HEK293 (cell line): ENCODE measurements at regions not wholly inside any gene's neighbourhood (a gene's known extent, or its start where the extent isn't known, plus 50 kb on each side); places are given as distances from the start of the nearest gene placed in this dataset.

Source experiments
- CTCF ChIA-PET: fragments of 350-600 bp; formaldehyde crosslinking; extraction: SDS; loops from one replicate; lab custom pipeline; 2021; ENCODE audit warnings: antibody characterized with exemption; lab: Yijun Ruan, JAX
- POLR2A ChIA-PET: fragments of 300-600 bp; formaldehyde crosslinking; extraction: SDS; loops from one replicate; lab custom pipeline; 2020; ENCODE audit warnings: antibody characterized with exemption, inconsistent platforms; lab: Yijun Ruan, JAX
- H3K27ac ChIP-seq: fragments of 200-500 bp; sonication (Bioruptor generic); 2 replicates; pipeline ENCODE4 v1.5.1; 2014; ENCODE audit warnings: low read depth, low read length, control low read depth, inconsistent platforms; ENCODE audit errors: extremely low read depth
- H3K36me3 ChIP-seq, 2 experiments: fragments of 200-500 bp in 1 of 2; sonication (Bioruptor generic) in 1 of 2; 1 replicate in 1 of 2; 2 replicates in 1 of 2; pipeline ENCODE4 v1.5.1; 2014 to 2017; ENCODE audit warnings: inconsistent platforms in 2 of 2, low read length in 2 of 2; ENCODE audit not compliant: control insufficient read depth in 2 of 2, insufficient read depth in 1 of 2
- H3K4me1 ChIP-seq: fragments of 200-500 bp; sonication (Bioruptor generic); 2 replicates; pipeline ENCODE4 v1.5.1; 2014; ENCODE audit warnings: mild to moderate bottlenecking, low read length, inconsistent platforms; ENCODE audit not compliant: control insufficient read depth, insufficient read depth
- H3K4me3 ChIP-seq: 2 replicates; pipeline ENCODE4 v1.5.1; 2011; ENCODE audit warnings: low read depth, mild to moderate bottlenecking, control low read depth, low read length, moderate library complexity
- H3K9me3 ChIP-seq: fragments of 200-500 bp; sonication (Bioruptor generic); 2 replicates; pipeline ENCODE4 v1.5.1; 2014; ENCODE audit warnings: low read depth, low read length, inconsistent platforms; ENCODE audit not compliant: control insufficient read depth, insufficient read depth
- AEBP2 ChIP-seq: fragments of 450-650 bp; formaldehyde crosslinking; IDR thresholded peaks from 2 replicates; pipeline ENCODE4 v1.5.1; 2016; ENCODE audit warnings: missing biosample characterization, missing genetic modification characterization, borderline replicate concordance
- KLF8 ChIP-seq: fragments of 450-650 bp; formaldehyde crosslinking; IDR thresholded peaks from 2 replicates; pipeline ENCODE4 v1.5.1; 2016; ENCODE audit warnings: missing biosample characterization, missing genetic modification characterization
- MEIS1 ChIP-seq: sonication (generic); formaldehyde crosslinking; IDR thresholded peaks from 2 replicates; pipeline ENCODE4 v1.8.1; 2022; ENCODE audit warnings: missing genetic modification reagents, mild to moderate bottlenecking, borderline replicate concordance
- OSR2 ChIP-seq: fragments of 450-650 bp; formaldehyde crosslinking; IDR thresholded peaks from 2 replicates; pipeline ENCODE4 v1.5.1; 2016; ENCODE audit warnings: missing biosample characterization, missing genetic modification characterization
- TSHZ1 ChIP-seq: fragments of 450-650 bp; formaldehyde crosslinking; IDR thresholded peaks from 2 replicates; pipeline ENCODE4 v1.5.1; 2016; ENCODE audit warnings: missing biosample characterization, missing genetic modification characterization, borderline replicate concordance
- ZFP3 ChIP-seq: fragments of 450-650 bp; formaldehyde crosslinking; IDR thresholded peaks from 2 replicates; pipeline ENCODE4 v1.5.1; 2016; ENCODE audit warnings: low read depth, missing biosample characterization, missing genetic modification characterization
- ZNF132 ChIP-seq: fragments of 450-650 bp; formaldehyde crosslinking; IDR thresholded peaks from 2 replicates; pipeline ENCODE4 v1.5.1; 2017; ENCODE audit warnings: missing biosample characterization, missing genetic modification characterization, borderline replicate concordance
- ZNF155 ChIP-seq: fragments of 450-650 bp; formaldehyde crosslinking; IDR thresholded peaks from 2 replicates; pipeline ENCODE4 v1.5.1; 2016; ENCODE audit warnings: missing biosample characterization, missing genetic modification characterization
- ZNF248 ChIP-seq: fragments of 450-650 bp; formaldehyde crosslinking; IDR thresholded peaks from 2 replicates; pipeline ENCODE4 v1.5.1; 2017; ENCODE audit warnings: missing biosample characterization, missing genetic modification characterization
- ZNF280C ChIP-seq: fragments of 450-650 bp; formaldehyde crosslinking; IDR thresholded peaks from 2 replicates; pipeline ENCODE4 v1.5.1; 2016; ENCODE audit warnings: missing biosample characterization, missing genetic modification characterization
- ZNF280D ChIP-seq: fragments of 450-650 bp; formaldehyde crosslinking; IDR thresholded peaks from 2 replicates; pipeline ENCODE4 v1.5.1; 2016; ENCODE audit warnings: missing biosample characterization, missing genetic modification characterization
- ZNF324 ChIP-seq: fragments of 450-650 bp; formaldehyde crosslinking; IDR thresholded peaks from 2 replicates; pipeline ENCODE4 v1.5.1; 2016; ENCODE audit warnings: missing biosample characterization, missing genetic modification characterization
- ZNF473 ChIP-seq: fragments of 450-650 bp; formaldehyde crosslinking; IDR thresholded peaks from 2 replicates; pipeline ENCODE4 v1.5.1; 2017; ENCODE audit warnings: missing biosample characterization, missing genetic modification characterization
- ZNF48 ChIP-seq: fragments of 450-650 bp; formaldehyde crosslinking; IDR thresholded peaks from 2 replicates; pipeline ENCODE4 v1.5.1; 2016; ENCODE audit warnings: missing biosample characterization, missing genetic modification characterization
- ZNF521 ChIP-seq: fragments of 450-650 bp; formaldehyde crosslinking; IDR thresholded peaks from 2 replicates; pipeline ENCODE4 v1.5.1; 2017; ENCODE audit warnings: missing biosample characterization, mild to moderate bottlenecking, missing genetic modification characterization
- ZNF621 ChIP-seq: fragments of 450-650 bp; formaldehyde crosslinking; IDR thresholded peaks from 2 replicates; pipeline ENCODE4 v1.5.1; 2017; ENCODE audit warnings: missing biosample characterization, missing genetic modification characterization
- ZNF660 ChIP-seq: fragments of 450-650 bp; IDR thresholded peaks from 2 replicates; pipeline ENCODE4 v1.5.1; 2018; ENCODE audit warnings: missing biosample characterization, mild to moderate bottlenecking, missing genetic modification characterization
- ZNF747 ChIP-seq: fragments of 450-650 bp; formaldehyde crosslinking; IDR thresholded peaks from 2 replicates; pipeline ENCODE4 v1.5.1; 2016; ENCODE audit warnings: missing biosample characterization, missing genetic modification characterization
- ZNF791 ChIP-seq: fragments of 450-650 bp; formaldehyde crosslinking; IDR thresholded peaks from 2 replicates; pipeline ENCODE4 v1.5.1; 2016; ENCODE audit warnings: missing biosample characterization, missing genetic modification characterization
- ZSCAN16 ChIP-seq: fragments of 450-650 bp; formaldehyde crosslinking; IDR thresholded peaks from 2 replicates; pipeline ENCODE4 v1.5.1; 2016; ENCODE audit warnings: missing biosample characterization, missing genetic modification characterization

GRCh38 chr1:56254130-56254529 is 325.2 kb downstream of the PLPP3 start (continued):
- TF ChIP-seq ZNF473 (tag by site-specific recombination), result no peak
- no peak for TF ChIP-seq ZNF132 (tag by site-specific recombination)
- no peak for TF ChIP-seq TSHZ1
- no peak for TF ChIP-seq ZNF747 (tag by site-specific recombination)
- no peak for TF ChIP-seq ZNF280C (tag by site-specific recombination)
- TF ChIP-seq OSR2 (tag by site-specific recombination), result no peak
- TF ChIP-seq ZNF155, result no peak
- no peak for TF ChIP-seq AEBP2 (tag by site-specific recombination)
- no peak for TF ChIP-seq ZFP3 (tag by site-specific recombination)
- no peak for TF ChIP-seq ZNF48 (tag by site-specific recombination)

GRCh38 chr1:56250809-56251208 is 328.6 kb downstream of the PLPP3 start:
- POLR2A ChIA-PET, result no interaction called here
- Histone ChIP-seq H3K9me3 (no peaks in the 10 kb centered on the region), H3K27ac (no peak overlapping the region), H3K36me3 (no peaks in the 10 kb centered on the region), H3K4me1 (no peaks in the 10 kb centered on the region), H3K4me3 (no peak overlapping the region)
- CTCF ChIA-PET, result no interaction called here
- TF ChIP-seq MEIS1 (CRISPR knock-in tag), result no peak
- no peak for TF ChIP-seq ZNF324 (tag by site-specific recombination)
- TF ChIP-seq ZNF660 (tag by site-specific recombination), result no peak
- TF ChIP-seq ZSCAN16 (tag by site-specific recombination), result no peak
- TF ChIP-seq ZNF280D (tag by site-specific recombination), result no peak
- no peak for TF ChIP-seq KLF8 (tag by site-specific recombination)
- no peak for TF ChIP-seq ZNF621
- no peak for TF ChIP-seq ZNF791
- no peak for TF ChIP-seq ZNF521 (tag by site-specific recombination)
- no peak for TF ChIP-seq ZNF248 (tag by site-specific recombination)
